Astrocyte (in vitro differentiated cells and primary cell): ENCODE measurements at regions not wholly inside any gene's neighbourhood (a gene's known extent, or its start where the extent isn't known, plus 50 kb on each side); places are given as distances from the start of the nearest gene placed in this dataset.

Experiments used
- CTCF ChIP-seq: IDR thresholded peaks from 2 replicates; pipeline ENCODE4 v1.5.1; 2011; ENCODE audit warnings: low read depth, mild to moderate bottlenecking, inconsistent platforms, low read length, moderate library complexity; ENCODE audit not compliant: insufficient read depth
- EZH2 ChIP-seq: IDR thresholded peaks from 2 replicates; pipeline ENCODE4 v1.6.1; 2012; ENCODE audit warnings: mild to moderate bottlenecking, low read length, inconsistent platforms; ENCODE audit not compliant: insufficient read depth

GRCh38 chr4:24208691-24209090 lies 318.8 kb upstream of the PPARGC1A start:
- TF ChIP-seq EZH2: no peak
- TF ChIP-seq CTCF: no peak
